NCI-H2081 (cell line): ENCODE measurements at regions not wholly inside any gene's neighbourhood (a gene's known extent, or its start where the extent isn't known, plus 50 kb on each side); places are given as distances from the start of the nearest gene placed in this dataset.
"Not testable (repeated sequence)": the region's sequence is repeated elsewhere in the genome, so short reads cannot be mapped to it uniquely, and the experiment has no call there.

Experiments used
- DNase-seq, 2 experiments: peaks; one replicate each; lab custom pipeline; 2025; lab: John Stamatoyannopoulos, UW

GRCh38 chr21:28069450-28069923 lies 923.2 kb downstream of the LTN1 start:
- DNase-seq: no peak

- no peak for DNase-seq
These were observed 924.0 kb downstream of the LTN1 start for GRCh38 chr21:28068455-28069358.

- no peak for DNase-seq
These were observed 925.9 kb downstream of the LTN1 start for GRCh38 chr21:28066596-28067387.

GRCh38 chr21:28066076-28066475 lies 926.6 kb downstream of the LTN1 start:
- no peak for DNase-seq

- DNase-seq: no peak
These were observed 929.1 kb downstream of the LTN1 start for GRCh38 chr21:28063241-28064216.

- DNase-seq: not testable (repeated sequence)
These were observed 939.7 kb downstream of the LTN1 start for GRCh38 chr21:28052956-28053355.

- DNase-seq: peak in 1 of 2 experiments; percentile 1
These were observed 941.0 kb downstream of the LTN1 start for GRCh38 chr21:28051649-28052048.

- not testable (repeated sequence) for DNase-seq
These were observed 957.0 kb downstream of the LTN1 start for GRCh38 chr21:28035692-28036091.

- DNase-seq: not testable (repeated sequence)
These were observed 957.8 kb downstream of the LTN1 start for GRCh38 chr21:28034916-28035315.

- DNase-seq: not testable (repeated sequence)
These were observed 958.3 kb downstream of the LTN1 start for GRCh38 chr21:28034334-28034733.

GRCh38 chr21:28032652-28033051 lies 960.0 kb downstream of the LTN1 start:
- DNase-seq: not testable (repeated sequence)

- DNase-seq: not testable (repeated sequence)
These were observed 961.6 kb downstream of the LTN1 start for GRCh38 chr21:28031066-28031465.

GRCh38 chr21:28025111-28025510 lies 967.6 kb downstream of the LTN1 start:
- no peak for DNase-seq

GRCh38 chr21:28018741-28019669 lies 973.7 kb downstream of the LTN1 start:
- no peak for DNase-seq

- no peak for DNase-seq
These were observed 974.5 kb downstream of the LTN1 start for GRCh38 chr21:28018213-28018612.

- DNase-seq: no peak
These were observed 976.1 kb downstream of the LTN1 start for GRCh38 chr21:28016571-28016970.

- not testable (repeated sequence) for DNase-seq
These were observed 979.6 kb downstream of the LTN1 start for GRCh38 chr21:28013123-28013522.

GRCh38 chr21:28011970-28012369 lies 980.7 kb downstream of the LTN1 start:
- not testable (repeated sequence) for DNase-seq

GRCh38 chr21:28008245-28008644 lies 984.4 kb downstream of the LTN1 start:
- not testable (repeated sequence) for DNase-seq

- DNase-seq: not testable (repeated sequence)
These were observed 989.0 kb downstream of the LTN1 start for GRCh38 chr21:28003627-28004026.
